Adrenal gland (tissue), 5 donors: ENCODE measurements at regions not wholly inside any gene's neighbourhood (a gene's known extent, or its start where the extent isn't known, plus 50 kb on each side); places are given as distances from the start of the nearest gene placed in this dataset.

Experiments used
- POLR2A ChIP-seq, 2 donors: fragments of 450-650 bp; IDR thresholded peaks; one replicate each; pipeline ENCODE4 v1.6.1; 2017; ENCODE audit warnings: antibody characterized with exemption in 2 of 2, mild to moderate bottlenecking in 2 of 2, moderate library complexity in 1 of 2
- TF ChIP-seq, protein P1 (sequence below), 6 experiments: fragments of 450-650 bp in 4 of 6; fragments of 200-600 bp in 2 of 6; sonication (generic) in 1 of 6; IDR thresholded peaks; 1 replicate in 5 of 6; 2 replicates in 1 of 6; pipeline versions ENCODE4 v1.5.1 to v1.8.0; 2016 to 2021; ENCODE audit warnings: antibody characterized with exemption in 6 of 6, mild to moderate bottlenecking in 2 of 6, moderate library complexity in 1 of 6
- donor health status: DM: no; HTN: no; CAD: no.

- TF ChIP-seq, protein P1, sequence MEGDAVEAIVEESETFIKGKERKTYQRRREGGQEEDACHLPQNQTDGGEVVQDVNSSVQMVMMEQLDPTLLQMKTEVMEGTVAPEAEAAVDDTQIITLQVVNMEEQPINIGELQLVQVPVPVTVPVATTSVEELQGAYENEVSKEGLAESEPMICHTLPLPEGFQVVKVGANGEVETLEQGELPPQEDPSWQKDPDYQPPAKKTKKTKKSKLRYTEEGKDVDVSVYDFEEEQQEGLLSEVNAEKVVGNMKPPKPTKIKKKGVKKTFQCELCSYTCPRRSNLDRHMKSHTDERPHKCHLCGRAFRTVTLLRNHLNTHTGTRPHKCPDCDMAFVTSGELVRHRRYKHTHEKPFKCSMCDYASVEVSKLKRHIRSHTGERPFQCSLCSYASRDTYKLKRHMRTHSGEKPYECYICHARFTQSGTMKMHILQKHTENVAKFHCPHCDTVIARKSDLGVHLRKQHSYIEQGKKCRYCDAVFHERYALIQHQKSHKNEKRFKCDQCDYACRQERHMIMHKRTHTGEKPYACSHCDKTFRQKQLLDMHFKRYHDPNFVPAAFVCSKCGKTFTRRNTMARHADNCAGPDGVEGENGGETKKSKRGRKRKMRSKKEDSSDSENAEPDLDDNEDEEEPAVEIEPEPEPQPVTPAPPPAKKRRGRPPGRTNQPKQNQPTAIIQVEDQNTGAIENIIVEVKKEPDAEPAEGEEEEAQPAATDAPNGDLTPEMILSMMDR (IDR thresholded peaks at IDR 0.05) = no peak
- TF ChIP-seq POLR2A (IDR thresholded peaks at IDR 0.05) = no peak
These were observed 61.1 kb upstream of the ACOT11 start for GRCh38 chr1:54486907-54487306.
